ENCODE measurements at regions not wholly inside any gene's neighbourhood (a gene's known extent, or its start where the extent isn't known, plus 50 kb on each side); places are given as distances from the start of the nearest gene placed in this dataset.
A peak's percentile ranks its signal among the peaks of the same experiment; 100 is the strongest.

DNA sequence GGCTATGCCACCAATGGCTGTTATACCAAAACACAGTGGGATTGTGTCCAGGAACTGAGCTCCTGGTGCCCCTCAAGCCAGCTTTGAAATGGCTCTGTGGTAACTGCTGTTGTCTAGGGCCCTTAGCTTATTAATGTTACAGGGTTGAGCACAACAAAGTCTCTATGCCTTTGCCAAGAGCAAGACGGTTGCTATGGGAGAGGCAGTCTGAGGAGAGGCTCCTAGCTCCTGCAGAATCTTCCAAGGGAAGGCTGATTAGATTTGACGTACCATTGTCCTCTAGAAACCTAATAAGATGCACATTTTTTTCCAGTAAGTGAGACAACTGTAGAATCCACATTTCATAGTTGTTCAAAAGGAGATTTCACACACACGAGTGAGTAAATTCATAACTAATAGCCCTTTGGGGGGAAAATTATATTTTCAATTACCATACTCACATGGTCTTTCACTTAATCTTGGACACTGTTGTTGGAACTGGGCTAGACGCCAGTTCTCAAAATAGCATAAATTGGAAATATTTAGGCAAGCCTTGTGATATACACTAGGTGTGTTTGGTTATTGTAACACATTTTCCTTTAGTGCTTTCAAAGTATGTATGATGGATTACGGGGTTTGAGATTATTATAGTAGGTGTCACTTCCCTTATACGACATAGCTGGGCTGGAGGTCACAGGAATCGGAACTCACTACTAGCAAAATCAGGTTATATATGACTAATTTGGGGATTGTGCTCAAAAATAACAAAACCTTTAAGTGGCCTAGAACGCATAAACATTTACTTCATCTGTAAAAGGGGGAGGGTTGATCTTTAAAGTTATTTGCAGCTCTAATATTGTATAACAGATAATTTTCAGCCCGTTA is 186.3 kb upstream of the EGFLAM start:
- no peaks in the 10 kb centered on the region for H3K9me2 ChIP-seq (ENCODE audit: insufficient read depth)
- H3K79me2 ChIP-seq (ENCODE audit: insufficient read depth) = no peaks in the 10 kb centered on the region
- no peaks in the 10 kb centered on the region for H3F3A ChIP-seq (ENCODE audit: insufficient read depth)
- DNase-seq = no peak
- no peaks in the 10 kb centered on the region for H3K4me1 ChIP-seq (ENCODE audit: insufficient read depth)
- WGBS, 2 experiments (ENCODE audit: low coverage in 1 of 2, low lambda C conversion rate in 2 of 2, missing lambda C conversion rate in 2 of 2) = 39 to 44% methylated on average over 9 of the region's 9 CpGs
- H3K4me3 ChIP-seq = no peak overlapping the region
- no peak for TF ChIP-seq EZH2 (IDR thresholded peaks at IDR 0.05; ENCODE audit: insufficient read depth, poor library complexity, severe bottlenecking)
- no peak for TF ChIP-seq EZH2phosphoT487 (IDR thresholded peaks at IDR 0.05; ENCODE audit: insufficient read depth, low read depth)
- in situ Hi-C loops (cut with MboI) = no loop called here
- H3K9me3 ChIP-seq (ENCODE audit: low read depth) = no peaks in the 10 kb centered on the region
- H3K9ac ChIP-seq = no peak overlapping the region
- H4K20me1 ChIP-seq (ENCODE audit: insufficient read depth) = no peaks in the 10 kb centered on the region
- H3K36me3 ChIP-seq (ENCODE audit: low read depth) = no peaks in the 10 kb centered on the region
- H3K4me2 ChIP-seq (ENCODE audit: unreplicated experiment) = no peak overlapping the region
- H3K27ac ChIP-seq = no peak overlapping the region
- peaks cover 10% of the 10 kb centered on the region; the same call in 1 of the 2 replicates for H3K27me3 ChIP-seq (replicated peaks; ENCODE audit: insufficient read depth)
- no peak overlapping the region for H2AFZ ChIP-seq

DNA sequence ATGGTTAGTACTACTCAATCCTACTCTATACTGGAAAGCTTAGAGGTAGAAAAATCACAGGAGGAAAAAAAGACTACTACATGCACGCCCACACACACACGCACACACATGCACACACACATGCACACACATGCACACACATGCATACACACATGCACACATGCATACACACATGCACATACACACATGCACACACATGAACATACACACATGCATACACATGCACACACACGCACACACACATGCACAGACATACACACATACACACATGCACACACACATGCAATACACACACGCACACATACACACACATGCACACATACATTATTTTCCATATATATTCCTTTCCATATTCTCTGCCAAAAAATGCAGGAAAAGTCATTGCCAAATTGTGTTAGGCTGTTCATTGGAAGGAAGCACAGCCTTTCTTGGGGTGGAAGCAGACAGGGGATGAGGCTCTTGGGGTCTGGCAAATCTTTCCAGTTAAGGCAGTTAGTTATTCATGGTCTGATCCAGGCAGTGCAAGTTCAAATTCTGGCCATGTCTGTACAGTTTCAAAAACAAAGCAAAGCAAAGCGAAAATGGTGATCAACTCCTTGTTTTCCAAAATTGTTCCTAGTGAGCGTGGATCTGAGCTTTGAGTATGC is 187.9 kb upstream of the EGFLAM start:
- Histone ChIP-seq H3K4me2 (ENCODE audit: unreplicated experiment) (no peak overlapping the region), H3K4me1 (ENCODE audit: insufficient read depth) (no peaks in the 10 kb centered on the region), H3F3A (ENCODE audit: insufficient read depth) (no peaks in the 10 kb centered on the region), H3K4me3 (no peak overlapping the region), H4K20me1 (ENCODE audit: insufficient read depth) (no peaks in the 10 kb centered on the region), H3K79me2 (ENCODE audit: insufficient read depth) (no peaks in the 10 kb centered on the region), H3K27me3 (replicated peaks; ENCODE audit: insufficient read depth) (peaks cover 11% of the 10 kb centered on the region; the same call in 1 of the 2 replicates), H3K9me2 (ENCODE audit: insufficient read depth) (no peaks in the 10 kb centered on the region), H3K9me3 (ENCODE audit: low read depth) (no peaks in the 10 kb centered on the region), H3K27ac (no peak overlapping the region), H3K36me3 (ENCODE audit: low read depth) (no peaks in the 10 kb centered on the region), H2AFZ (no peak overlapping the region), H3K9ac (no peak overlapping the region)
- WGBS, 2 experiments (ENCODE audit: low coverage in 1 of 2, low lambda C conversion rate in 2 of 2, missing lambda C conversion rate in 2 of 2) = 70 to 75% methylated on average over 6 of the region's 6 CpGs
- no peak for TF ChIP-seq EZH2 (IDR thresholded peaks at IDR 0.05; ENCODE audit: insufficient read depth, poor library complexity, severe bottlenecking)
- no peak for TF ChIP-seq EZH2phosphoT487 (IDR thresholded peaks at IDR 0.05; ENCODE audit: insufficient read depth, low read depth)
- DNase-seq = no peak
- in situ Hi-C loops (cut with MboI) = no loop called here

DNA sequence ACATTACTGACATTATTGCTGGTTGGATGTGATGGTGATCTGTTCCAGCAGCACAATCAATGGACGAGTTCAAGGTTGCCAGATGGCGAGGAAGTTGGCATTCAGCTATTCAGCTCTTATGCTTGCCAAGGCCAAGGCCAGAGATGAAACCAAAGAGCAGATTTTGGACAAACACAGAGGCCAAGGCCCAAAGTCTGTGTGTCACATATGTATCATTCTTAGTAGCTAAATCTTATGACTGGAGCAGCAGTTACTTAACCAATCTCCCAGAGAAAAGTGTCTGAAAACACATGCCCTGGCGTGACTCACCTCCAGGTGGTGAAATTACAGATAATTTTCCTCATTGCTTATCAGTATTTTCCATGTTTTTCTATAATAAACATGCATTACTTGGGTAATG is 189.0 kb upstream of the EGFLAM start:
- no peaks in the 10 kb centered on the region for H3K4me1 ChIP-seq (ENCODE audit: insufficient read depth)
- H3K4me3 ChIP-seq = no peak overlapping the region
- H3K27me3 ChIP-seq (replicated peaks; ENCODE audit: insufficient read depth) = peaks cover 11% of the 10 kb centered on the region; the same call in 1 of the 2 replicates
- H3F3A ChIP-seq (ENCODE audit: insufficient read depth) = no peaks in the 10 kb centered on the region
- no peak overlapping the region for H3K9ac ChIP-seq
- no peak overlapping the region for H3K27ac ChIP-seq
- no peaks in the 10 kb centered on the region for H3K36me3 ChIP-seq (ENCODE audit: low read depth)
- no peak overlapping the region for H3K4me2 ChIP-seq (ENCODE audit: unreplicated experiment)
- no peaks in the 10 kb centered on the region for H3K9me3 ChIP-seq (ENCODE audit: low read depth)
- no peaks in the 10 kb centered on the region for H3K79me2 ChIP-seq (ENCODE audit: insufficient read depth)
- peak; percentile 3 for DNase-seq
- H3K9me2 ChIP-seq (ENCODE audit: insufficient read depth) = no peaks in the 10 kb centered on the region
- TF ChIP-seq EZH2 (IDR thresholded peaks at IDR 0.05; ENCODE audit: insufficient read depth, poor library complexity, severe bottlenecking) (no peak), EZH2phosphoT487 (IDR thresholded peaks at IDR 0.05; ENCODE audit: insufficient read depth, low read depth) (no peak)
- WGBS, 2 experiments (ENCODE audit: low coverage in 1 of 2, low lambda C conversion rate in 2 of 2, missing lambda C conversion rate in 2 of 2) = 44 to 45% methylated on average over 3 of the region's 3 CpGs
- in situ Hi-C loops (cut with MboI) = no loop called here
- no peaks in the 10 kb centered on the region for H4K20me1 ChIP-seq (ENCODE audit: insufficient read depth)
- no peak overlapping the region for H2AFZ ChIP-seq

DNA sequence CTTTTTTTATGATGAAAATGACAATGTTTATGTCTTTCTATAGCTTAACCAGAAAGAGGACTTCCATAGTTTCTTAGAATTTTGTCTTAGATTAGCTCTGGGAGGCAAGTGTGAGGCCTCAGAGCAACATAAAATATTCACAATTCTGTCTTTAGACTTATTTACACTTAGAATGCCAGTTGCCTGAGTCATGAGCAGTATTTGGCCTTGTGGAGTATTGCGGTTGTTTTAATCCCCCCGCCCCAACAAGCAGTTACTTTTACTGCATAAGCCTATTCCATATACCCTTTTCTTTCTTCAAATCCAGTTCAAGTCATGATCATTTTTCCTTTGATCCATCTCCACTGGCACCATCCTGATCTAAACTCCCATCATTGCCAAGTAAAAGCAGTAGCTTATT is 198.0 kb upstream of the EGFLAM start:
- in situ Hi-C loops (cut with MboI) = no loop called here
- Histone ChIP-seq H2AFZ (no peak overlapping the region), H3K9me3 (ENCODE audit: low read depth) (no peaks in the 10 kb centered on the region), H3K79me2 (ENCODE audit: insufficient read depth) (no peaks in the 10 kb centered on the region), H3K27ac (no peak overlapping the region), H3K27me3 (replicated peaks; ENCODE audit: insufficient read depth) (no peaks in the 10 kb centered on the region; the same call in 1 of the 2 replicates), H3K36me3 (ENCODE audit: low read depth) (no peaks in the 10 kb centered on the region), H3F3A (ENCODE audit: insufficient read depth) (no peaks in the 10 kb centered on the region), H3K4me3 (no peak overlapping the region), H3K4me1 (ENCODE audit: insufficient read depth) (no peaks in the 10 kb centered on the region), H3K9me2 (ENCODE audit: insufficient read depth) (no peaks in the 10 kb centered on the region), H4K20me1 (ENCODE audit: insufficient read depth) (no peaks in the 10 kb centered on the region), H3K9ac (no peak overlapping the region), H3K4me2 (ENCODE audit: unreplicated experiment) (no peak overlapping the region)
- TF ChIP-seq EZH2 (IDR thresholded peaks at IDR 0.05; ENCODE audit: insufficient read depth, poor library complexity, severe bottlenecking) = no peak
- TF ChIP-seq EZH2phosphoT487 (IDR thresholded peaks at IDR 0.05; ENCODE audit: insufficient read depth, low read depth) = no peak
- peak; percentile 6 for DNase-seq
- WGBS, 2 experiments (ENCODE audit: low coverage in 1 of 2, low lambda C conversion rate in 2 of 2, missing lambda C conversion rate in 2 of 2) = 63 to 69% methylated on average over 2 of the region's 2 CpGs

All from GM23248 (cell line).